Fibroblast of peridontal ligament (primary cell): ENCODE measurements at regions not wholly inside any gene's neighbourhood (a gene's known extent, or its start where the extent isn't known, plus 50 kb on each side); places are given as distances from the start of the nearest gene placed in this dataset.

Source experiments
- DNase-seq: peaks from one replicate; pipeline ENCODE4 v3.0.0-alpha.2; 2010; ENCODE audit errors: extremely low read depth

- no peak for DNase-seq
These were observed 100.5 kb downstream of the AASDH start for GRCh38 chr4:56286763-56287162.

DNA sequence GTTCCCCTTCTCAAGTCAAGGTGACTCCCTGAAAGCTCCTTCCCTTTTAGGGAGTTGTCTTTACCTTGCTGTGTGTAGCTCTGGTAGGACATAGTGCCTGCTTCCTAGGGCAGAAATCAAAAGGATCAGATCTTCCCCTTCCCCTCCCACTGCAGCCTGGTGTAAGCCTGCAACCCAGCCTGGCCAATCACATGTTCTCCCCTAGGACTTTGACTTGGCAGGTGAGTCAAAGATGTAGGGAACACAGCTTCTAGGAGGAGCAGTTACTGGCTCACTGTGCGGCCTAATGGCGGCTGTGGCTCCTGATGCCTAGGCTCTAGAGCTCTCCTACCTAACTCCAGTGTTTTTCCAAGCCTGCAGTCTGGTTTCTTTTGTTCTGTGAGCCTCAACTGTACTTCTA, 103.9 kb downstream of the AASDH start:
- DNase-seq, result no peak

GRCh38 chr4:56282004-56282403, 105.3 kb downstream of the AASDH start:
- DNase-seq, result no peak

GRCh38 chr4:56276547-56276946, 110.7 kb downstream of the AASDH start:
- no peak for DNase-seq

DNA sequence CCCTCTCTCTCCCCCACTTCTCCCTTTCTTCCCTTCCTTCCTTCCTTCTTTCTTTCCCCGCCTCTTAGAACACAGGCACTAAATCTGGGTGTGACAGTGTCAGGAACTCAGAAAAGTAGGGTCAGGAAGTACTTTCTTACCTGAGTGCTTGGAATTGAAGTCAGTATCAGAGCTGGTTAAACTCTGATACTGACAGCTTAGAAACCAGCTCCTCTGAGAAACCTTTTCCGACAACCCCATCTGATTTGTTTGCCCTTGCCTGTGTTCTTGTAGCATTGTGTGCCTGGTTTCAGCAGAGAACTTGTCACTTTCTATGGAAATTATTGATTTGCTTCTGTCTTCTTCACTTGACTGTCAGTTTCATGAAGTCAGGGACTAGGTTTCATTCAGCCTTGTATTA, 113.9 kb downstream of the AASDH start:
- no peak for DNase-seq

GRCh38 chr4:56272927-56273326, 114.4 kb downstream of the AASDH start:
- no peak for DNase-seq

DNA sequence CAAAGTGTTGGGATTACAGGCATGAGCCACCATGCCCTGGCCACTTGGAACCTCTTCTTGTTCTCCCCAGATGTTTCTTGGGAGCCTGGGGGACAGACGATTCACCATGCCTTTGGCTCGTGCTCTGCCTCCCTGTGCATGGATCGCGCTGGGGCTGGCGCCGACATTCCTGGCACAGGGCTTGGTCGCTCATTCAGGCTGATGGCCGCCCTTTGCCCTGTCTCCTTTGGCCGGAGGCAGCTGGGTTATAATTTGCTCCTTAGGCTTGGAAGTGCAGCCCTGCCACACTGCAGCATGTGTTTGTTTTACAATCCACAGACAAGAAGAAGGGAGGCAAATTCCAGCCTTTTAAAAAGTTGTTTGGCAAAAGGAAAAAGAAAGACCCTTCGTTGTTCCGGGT, 115.3 kb downstream of the AASDH start:
- DNase-seq, result no peak

DNA sequence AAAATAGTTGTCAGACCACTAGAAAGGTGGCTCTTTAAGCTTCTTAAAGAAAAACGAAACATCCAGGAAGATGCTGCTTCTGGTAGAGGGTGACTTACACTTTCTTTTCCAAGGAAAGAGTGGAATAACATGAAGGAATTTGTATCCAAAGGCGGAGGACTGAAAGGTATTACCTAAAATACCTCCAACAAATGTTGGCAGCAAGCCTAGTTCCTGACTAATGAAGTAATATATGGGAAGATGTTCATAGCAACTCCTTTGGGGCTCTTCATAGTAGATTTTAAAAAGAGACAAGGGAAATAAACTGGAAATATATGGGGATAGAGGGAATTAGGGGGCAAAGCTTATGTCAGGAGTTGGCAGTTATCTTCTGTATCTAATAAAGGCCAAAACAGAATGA, 116.2 kb downstream of the AASDH start:
- no peak for DNase-seq

GRCh38 chr4:56267558-56267957, 119.7 kb downstream of the AASDH start:
- no peak for DNase-seq

DNA sequence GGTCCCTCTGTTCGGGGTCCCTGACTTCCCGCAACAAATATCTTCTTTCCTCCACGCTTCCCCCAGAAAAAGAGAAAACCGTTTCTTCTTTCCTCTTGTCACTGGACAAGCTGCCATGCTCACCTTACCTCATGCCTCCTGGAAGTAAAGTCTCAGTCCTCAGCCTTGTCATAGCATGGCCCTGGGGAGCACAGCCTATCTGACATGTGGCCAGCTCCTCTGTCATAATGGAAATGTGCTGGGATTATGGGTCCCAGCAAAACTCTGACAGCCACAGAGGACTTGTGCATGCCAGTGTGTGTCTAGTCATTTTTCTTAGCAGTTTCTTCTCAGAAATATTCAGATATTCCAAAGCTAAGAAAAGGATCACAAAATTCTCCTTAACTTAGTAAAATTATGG, 122.4 kb downstream of the AASDH start:
- DNase-seq, result no peak

- DNase-seq, result no peak
These were observed 126.3 kb downstream of the AASDH start for GRCh38 chr4:56261027-56261426.

DNA sequence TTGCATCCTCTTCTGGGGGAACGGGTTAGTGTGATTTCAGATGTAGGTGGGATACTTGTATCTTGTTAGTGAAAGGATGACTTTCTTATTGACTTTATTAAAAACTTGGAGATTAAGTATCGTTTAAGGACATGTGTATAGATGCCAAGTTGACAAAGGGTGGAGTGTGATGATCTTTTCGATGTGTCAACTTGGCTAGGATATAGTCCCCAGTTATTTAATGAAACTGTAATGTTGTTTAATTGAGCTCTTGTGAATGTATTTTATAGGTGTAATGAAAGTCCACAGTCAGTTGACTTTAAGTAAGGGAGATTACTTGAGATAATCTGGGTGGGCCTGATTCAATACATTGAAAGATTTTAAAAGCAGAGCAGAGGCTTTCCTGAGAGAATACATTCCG, 127.0 kb downstream of the AASDH start:
- DNase-seq, result no peak

DNA sequence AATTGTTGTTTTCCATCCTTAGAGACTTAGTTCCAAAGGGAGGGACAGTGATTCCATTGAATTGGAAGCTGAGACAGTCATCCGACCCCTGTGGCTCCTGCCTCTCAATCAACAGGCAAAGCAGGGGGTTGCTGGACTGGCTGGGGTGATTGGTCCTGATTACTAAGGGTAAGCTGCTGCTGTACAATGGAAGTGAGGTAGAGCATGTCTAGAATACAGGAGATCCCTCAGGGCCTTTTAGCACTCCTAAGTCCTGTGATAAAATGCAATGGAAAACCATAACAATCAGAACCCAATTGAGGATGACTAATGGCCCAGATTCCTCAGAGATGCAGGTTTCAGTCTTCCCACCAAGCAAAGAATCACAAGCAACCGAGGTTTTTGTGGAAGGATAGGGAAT, 127.6 kb downstream of the AASDH start:
- no peak for DNase-seq

GRCh38 chr4:56255820-56256219, 131.5 kb downstream of the AASDH start:
- DNase-seq, result no peak

- DNase-seq, result no peak
These were observed 133.5 kb downstream of the AASDH start for GRCh38 chr4:56253666-56254305.

GRCh38 chr4:56252561-56253152, 134.6 kb downstream of the AASDH start:
- DNase-seq, result no peak

DNA sequence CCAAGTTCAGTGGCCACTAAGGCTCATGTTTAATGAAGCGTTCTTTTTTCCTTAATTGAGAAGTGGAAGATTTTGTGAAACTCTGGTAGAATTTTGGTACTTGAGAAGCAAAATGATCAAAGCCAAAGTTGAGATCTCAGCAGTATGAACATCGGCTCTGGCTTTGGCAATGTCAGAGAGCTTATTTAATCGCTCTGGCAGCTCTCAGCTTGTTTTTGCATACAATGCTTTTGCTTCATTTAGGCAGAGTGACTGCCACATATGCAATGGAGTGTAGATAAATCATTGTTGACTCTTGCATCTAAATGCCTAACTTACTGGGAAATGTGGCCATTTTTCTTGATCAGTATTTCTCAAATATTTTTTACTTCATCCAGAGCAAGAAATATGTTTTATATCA, 135.7 kb downstream of the AASDH start:
- DNase-seq, result no peak

GRCh38 chr4:56250776-56251175, 136.5 kb downstream of the AASDH start:
- DNase-seq, result no peak

DNA sequence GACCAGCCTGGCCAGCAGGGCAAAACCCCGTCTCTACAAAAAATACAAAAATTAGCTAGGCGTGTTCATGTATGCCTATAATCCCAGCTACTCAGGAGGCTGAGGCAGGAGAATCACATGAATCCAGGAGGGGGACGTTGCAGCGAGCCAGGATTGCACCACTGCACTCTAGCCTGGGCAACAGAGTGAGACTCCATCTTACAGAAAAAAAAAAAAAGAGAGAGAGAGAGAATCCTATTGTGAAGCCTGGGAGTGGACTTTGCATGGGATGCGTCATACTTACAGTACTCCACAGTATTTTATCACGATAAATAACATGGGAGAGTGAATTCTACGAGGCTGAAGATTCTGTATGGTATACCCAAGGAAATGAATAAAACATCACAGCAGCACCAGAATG, 139.6 kb downstream of the AASDH start:
- DNase-seq, result no peak

DNA sequence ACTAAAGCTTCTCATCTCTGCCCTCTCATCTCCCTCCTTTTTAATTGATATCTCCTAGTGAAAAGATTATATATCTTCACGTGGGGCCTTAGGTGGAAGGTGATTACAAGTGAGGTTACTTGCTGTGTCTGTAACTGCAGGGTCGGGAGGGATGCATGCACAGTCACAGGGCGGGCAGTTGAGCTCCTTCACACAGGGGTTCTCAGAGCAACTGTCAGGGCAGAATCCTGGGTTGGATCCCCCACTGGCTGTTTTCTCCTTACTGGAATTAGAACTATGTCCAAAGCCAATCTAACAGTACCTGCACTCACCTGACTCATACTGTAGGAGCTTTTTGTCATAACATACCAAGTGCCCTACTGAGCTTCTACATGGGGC, 141.1 kb downstream of the AASDH start:
- no peak for DNase-seq

- DNase-seq, result no peak
These were observed 141.6 kb downstream of the AASDH start for GRCh38 chr4:56245547-56246232.

DNA sequence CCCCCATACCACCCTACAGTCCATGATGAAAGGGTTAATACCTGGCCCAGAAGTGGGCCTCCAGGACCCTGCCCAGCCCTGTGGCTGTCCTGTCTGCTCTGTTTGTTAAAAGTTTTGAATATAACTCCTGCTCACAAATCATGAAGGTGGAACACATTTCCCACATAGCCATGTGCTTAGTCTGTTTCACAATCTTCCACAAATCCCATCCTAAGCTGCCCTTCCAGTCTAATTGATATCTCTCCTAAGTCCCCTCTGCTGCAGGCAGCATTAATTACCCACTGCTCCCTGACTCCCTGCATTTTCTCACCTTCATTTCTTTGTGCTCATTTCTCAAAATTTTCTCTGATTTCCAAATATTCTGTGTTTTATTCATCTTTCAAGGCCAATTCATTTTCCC, 142.6 kb downstream of the AASDH start:
- no peak for DNase-seq

GRCh38 chr4:56243107-56243506, 144.2 kb downstream of the AASDH start:
- no peak for DNase-seq

DNA sequence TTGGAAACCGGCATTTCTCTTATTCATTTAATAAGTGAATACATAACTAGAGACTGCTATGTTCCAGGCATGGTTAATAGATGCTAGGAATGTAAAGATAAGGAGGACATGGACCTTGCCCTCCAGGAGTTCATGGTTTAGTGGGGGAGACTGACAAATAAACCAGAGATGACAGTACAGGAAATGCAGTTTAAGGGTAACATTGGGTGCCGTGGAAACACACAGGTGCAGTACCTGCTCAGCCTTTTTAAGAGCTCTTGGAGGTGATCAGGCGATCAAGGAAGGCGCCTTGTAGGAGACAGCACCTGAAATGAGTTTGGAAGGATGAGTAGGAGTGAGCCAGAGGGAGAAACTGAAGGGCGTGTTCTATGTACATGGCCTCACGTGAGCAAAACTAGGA, 145.8 kb downstream of the AASDH start:
- DNase-seq, result no peak
